Fibroblast of skin of back (primary cell): ENCODE measurements at regions not wholly inside any gene's neighbourhood (a gene's known extent, or its start where the extent isn't known, plus 50 kb on each side); places are given as distances from the start of the nearest gene placed in this dataset.
"Not testable (repeated sequence)": the region's sequence is repeated elsewhere in the genome, so short reads cannot be mapped to it uniquely, and the experiment has no call there.

Source experiments
- DNase-seq: peaks from one replicate; pipeline ENCODE4 v3.0.0-alpha.2; 2013

GRCh38 chr1:22196041-22196440 lies 53.1 kb upstream of the WNT4 start:
- no peak for DNase-seq

- DNase-seq: no peak
These were observed 53.7 kb upstream of the WNT4 start for GRCh38 chr1:22196641-22197040.

- DNase-seq: no peak
These were observed 54.7 kb upstream of the WNT4 start for GRCh38 chr1:22197644-22198043.

- no peak for DNase-seq
These were observed 58.1 kb upstream of the WNT4 start for GRCh38 chr1:22201023-22201422.

DNA sequence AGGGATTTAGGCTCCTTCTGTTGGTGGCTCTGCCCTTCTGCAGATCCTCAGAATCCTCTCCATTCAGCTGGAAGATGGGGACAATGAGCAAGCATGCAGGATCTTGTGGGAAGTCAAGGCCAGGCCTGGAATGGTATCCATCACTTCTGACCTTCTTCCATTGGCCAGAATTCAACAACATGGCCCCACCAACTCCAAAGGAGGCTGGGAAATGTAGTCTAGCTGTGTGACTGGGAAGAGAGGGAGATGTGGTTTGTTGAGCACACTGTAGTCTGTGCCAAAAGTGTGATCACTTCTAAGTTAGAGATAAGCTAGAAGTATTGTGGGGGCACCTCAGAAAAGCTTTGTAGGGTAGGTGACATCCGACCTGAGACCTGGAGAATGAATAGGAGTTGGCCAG lies 60.4 kb upstream of the WNT4 start:
- no peak for DNase-seq

DNA sequence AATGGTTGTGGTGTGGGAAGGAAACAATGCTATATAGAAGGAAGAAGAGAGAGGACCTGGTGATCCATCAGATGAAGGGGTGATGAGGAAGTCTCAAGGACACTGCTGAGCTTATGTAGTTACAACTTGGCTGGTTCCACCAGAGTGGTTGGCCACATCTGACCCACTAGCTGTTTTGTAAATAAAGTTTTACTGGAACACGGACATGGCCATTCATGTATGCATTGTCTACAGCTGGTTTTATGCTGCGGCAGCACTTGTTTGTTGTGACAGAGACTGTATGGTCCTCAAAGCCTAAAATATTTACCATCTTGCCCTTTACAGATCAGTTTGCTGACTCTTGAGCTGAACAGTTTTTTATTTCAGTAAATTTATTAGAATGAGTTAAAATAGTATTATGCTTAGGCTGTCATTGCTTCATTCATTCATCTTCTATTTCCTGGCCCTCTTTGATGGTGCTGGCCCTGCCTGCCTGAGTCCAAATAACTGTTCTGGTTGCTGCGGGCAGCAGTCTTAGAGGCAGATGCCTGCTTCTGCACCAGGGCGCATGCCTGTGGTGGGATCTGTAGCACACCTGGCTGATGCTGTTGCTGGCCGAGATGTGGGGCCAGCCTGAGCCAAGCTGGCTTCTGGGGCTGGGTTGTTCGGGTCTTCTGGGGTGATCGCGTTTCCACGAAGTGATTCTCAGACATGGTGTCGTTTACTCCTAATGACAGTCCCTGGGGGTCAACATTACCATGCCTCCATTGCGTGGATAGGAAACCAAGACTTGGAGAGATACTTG lies 61.4 kb upstream of the WNT4 start:
- no peak for DNase-seq

DNA sequence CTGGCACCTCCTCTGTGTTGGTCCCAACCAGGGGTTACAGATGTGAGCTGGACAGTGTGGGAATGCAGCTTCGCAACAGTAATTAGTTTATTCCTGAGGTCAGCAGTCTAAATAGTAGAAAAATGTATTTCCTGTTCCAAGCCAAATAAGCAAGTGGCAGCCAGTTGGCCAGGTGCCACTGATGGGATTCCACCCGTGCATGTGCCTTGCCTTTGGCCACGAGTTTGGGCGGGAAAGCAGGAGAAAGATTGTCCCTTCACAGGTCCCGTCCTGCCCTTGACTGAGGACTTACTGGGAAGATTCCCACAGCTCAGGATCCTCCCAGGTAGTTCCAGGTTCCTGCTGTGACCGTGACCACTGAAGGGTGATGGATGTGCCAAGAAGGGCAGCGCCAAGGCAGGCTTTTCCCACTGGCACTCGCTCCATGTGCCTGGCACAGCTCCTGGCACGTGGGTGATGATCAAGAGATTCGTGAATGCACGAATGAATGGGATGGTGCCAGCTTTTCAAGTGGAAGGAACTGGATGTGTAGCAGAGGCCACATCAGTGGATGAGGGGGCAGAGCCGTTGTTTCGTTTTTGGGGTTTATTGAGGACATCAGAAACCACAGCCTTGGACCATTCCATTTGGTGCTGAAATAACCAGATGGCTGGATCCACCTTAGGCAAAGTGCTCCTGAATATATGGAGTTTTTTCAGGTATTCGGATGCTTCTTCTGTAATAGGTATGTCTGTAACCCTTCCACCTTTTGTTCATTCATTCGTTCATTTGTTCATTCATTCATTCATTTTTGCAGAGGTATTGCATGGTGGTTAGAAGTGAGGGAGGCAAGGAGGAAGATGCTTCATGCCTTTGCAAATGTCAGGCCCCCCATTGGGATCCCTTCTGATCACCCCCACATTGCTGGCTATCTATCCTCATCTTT lies 62.4 kb upstream of the WNT4 start:
- no peak for DNase-seq

- no peak for DNase-seq
These were observed 63.7 kb upstream of the WNT4 start for GRCh38 chr1:22206551-22207125.

DNA sequence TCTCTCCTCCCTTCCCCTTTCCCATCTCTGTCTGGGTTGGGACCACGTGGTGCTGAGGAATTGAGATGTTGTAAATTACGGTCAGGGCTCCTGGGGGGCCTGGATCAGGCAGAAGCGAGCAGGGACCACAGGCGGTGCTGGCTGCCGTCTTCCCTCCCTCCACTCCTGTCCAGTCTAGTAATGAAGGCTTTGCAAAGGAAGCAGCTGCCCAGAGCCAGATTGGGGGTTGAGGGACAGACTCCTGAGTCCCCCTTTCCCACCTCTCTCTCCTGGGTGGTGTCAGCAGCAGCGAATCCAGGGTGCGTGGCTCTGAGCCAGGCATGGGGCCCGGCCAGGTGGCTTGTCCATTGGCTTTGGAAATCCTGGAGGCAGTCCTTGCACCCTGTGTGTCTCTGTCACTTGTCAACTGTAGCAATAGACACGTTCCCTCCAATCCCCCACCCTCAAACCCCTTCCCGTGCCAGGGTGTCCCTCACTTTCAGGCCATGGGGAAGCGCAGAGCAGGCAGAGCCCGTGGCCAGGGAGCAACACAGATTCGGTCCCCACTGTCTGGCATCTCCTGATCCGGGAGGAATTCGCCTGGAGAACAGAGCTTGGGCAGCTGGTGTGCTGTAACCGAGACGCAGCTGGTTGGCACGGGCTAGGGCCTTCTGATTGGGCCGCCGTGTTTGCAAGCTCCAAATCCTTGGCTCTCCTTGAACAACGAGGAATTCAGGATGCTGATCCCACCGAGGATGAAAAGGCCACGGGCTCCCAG lies 64.8 kb upstream of the WNT4 start:
- no peak for DNase-seq

DNA sequence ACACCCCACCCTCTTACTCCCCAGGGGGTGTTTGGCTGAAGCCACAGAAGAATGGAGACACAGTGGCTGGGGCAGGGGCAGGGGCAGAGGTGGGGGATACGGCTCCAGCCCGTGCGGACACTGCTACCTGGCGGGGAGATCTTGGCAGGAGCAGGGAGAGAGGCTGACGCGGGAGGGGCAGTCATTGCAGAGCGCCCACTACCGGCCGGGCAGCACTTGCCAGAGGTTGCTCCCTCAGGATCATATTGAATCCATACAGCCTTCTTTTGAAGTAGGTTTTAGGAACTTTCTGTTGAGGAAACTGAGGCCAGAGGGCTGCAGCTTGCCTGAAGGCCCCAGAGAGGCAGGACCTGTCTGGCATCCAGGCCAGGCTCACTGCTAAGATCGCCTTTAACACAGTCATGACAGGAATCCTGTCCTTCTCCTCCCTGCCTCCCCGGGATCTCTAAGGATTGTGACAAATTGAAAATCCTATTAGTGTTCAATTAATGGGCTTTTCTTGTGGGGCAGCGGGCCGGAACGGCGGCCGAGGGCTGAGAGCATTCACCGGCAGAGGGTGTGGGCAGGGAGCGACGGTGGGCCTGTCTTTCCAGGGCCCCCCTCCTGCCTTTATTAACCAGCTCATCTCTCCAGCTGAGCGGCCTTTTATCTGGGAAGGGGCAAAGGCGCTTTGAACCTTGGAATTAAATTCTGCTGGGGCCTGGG lies 65.5 kb upstream of the WNT4 start:
- DNase-seq: no peak

GRCh38 chr1:22208973-22209378 lies 66.1 kb upstream of the WNT4 start:
- no peak for DNase-seq

GRCh38 chr1:22210176-22210575 lies 67.3 kb upstream of the WNT4 start:
- no peak for DNase-seq

DNA sequence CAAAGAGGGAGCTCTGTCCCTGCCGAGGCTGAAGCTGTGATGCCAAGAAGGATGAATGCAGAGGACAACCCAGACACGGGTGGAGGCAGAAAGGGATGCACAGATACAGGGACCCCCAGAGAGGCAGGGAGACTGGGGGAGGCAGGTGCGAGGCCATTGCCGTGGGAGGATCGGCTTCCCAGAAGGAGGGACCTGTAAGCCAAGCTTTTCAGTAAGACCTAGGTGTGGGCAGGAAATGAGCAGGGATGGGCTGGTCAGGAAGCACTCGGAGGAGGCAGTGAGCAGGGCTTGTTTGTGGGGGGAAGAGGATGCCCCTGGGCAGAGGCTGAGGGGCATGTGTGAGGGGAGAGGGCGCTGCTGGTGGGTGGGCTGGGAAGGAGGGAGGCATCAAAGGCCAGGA lies 67.7 kb upstream of the WNT4 start:
- DNase-seq: no peak

DNA sequence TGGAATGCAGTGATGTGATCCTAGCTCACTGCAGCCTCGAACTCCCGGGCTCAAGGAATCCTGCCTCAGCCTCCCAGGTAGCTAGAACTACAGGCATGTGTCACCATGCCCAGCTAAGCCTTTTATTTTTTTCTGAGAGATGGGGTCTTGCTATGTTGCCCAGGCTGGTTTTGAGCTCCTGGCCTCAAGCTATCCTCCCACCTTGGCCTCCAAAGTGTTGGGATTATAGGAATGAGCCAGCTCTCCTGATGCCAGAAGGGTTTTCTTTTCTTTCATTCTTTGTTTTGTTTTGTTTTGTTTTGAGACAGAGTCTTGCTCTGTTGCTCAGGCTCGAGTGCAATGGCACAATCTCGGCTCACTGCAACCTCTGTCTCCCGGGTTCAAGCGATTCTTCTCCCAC lies 68.6 kb upstream of the WNT4 start:
- DNase-seq: not testable (repeated sequence)

GRCh38 chr1:22212400-22213233 lies 69.7 kb upstream of the WNT4 start:
- DNase-seq: no peak

- no peak for DNase-seq
These were observed 73.5 kb upstream of the WNT4 start for GRCh38 chr1:22216210-22216883.

DNA sequence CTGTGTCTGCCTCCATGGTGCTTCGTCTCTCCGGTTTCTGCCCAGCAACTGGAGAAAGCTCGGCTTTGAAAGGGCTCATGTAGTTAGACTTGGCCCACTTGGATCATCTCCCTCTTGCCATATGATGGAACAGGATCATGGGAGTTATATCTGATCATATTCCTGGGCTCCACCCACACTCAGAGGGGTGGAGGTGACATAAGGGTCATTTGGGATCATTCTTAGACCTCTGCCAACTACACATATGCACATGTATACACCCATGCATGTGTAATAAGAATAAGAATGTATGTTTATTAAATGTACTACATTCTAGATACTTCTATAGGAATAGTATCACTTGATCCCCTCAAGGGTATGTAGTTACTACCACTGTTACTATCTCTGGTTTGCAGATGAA lies 74.1 kb upstream of the WNT4 start:
- no peak for DNase-seq

- DNase-seq: no peak
These were observed 75.0 kb upstream of the WNT4 start for GRCh38 chr1:22217811-22218460.

- DNase-seq: no peak
These were observed 75.8 kb upstream of the WNT4 start for GRCh38 chr1:22218618-22219250.
